WTC11 (cell line): ENCODE measurements at regions not wholly inside any gene's neighbourhood (a gene's known extent, or its start where the extent isn't known, plus 50 kb on each side); places are given as distances from the start of the nearest gene placed in this dataset.

ENCODE experiments used
- ESRRA ChIP-seq: sonication (generic); formaldehyde crosslinking; IDR thresholded peaks from 2 replicates; pipeline ENCODE4 v1.8.1; 2022; ENCODE audit warnings: mild to moderate bottlenecking, missing genetic modification reagents, borderline replicate concordance
- FOXJ3 ChIP-seq: sonication (generic); formaldehyde crosslinking; IDR thresholded peaks from 2 replicates; pipeline ENCODE4 v1.9.0; 2021; ENCODE audit warnings: missing genetic modification reagents, mild to moderate bottlenecking, borderline replicate concordance
- JUN ChIP-seq: sonication (generic); formaldehyde crosslinking; IDR thresholded peaks from 2 replicates; pipeline ENCODE4 v1.8.0; 2023; ENCODE audit warnings: mild to moderate bottlenecking, missing genetic modification reagents
- NFATC4 ChIP-seq: fragments of 250-450 bp; sonication (Bioruptor Pico); IDR thresholded peaks from 2 replicates; pipeline ENCODE4 v1.9.0; 2021; ENCODE audit warnings: mild to moderate bottlenecking
- TCF7 ChIP-seq: sonication (generic); formaldehyde crosslinking; IDR thresholded peaks from 2 replicates; pipeline ENCODE4 v1.8.0; 2022; ENCODE audit warnings: mild to moderate bottlenecking, low read depth, missing genetic modification reagents, moderate library complexity
- ZNF121 ChIP-seq: sonication (generic); formaldehyde crosslinking; IDR thresholded peaks from 2 replicates; pipeline ENCODE4 v1.8.0; 2023; ENCODE audit warnings: missing genetic modification reagents
- ZNF263 ChIP-seq: sonication (generic); formaldehyde crosslinking; IDR thresholded peaks from 2 replicates; pipeline ENCODE4 v1.8.1; 2022; ENCODE audit warnings: low read depth, mild to moderate bottlenecking, moderate library complexity, missing genetic modification reagents
- TF ChIP-seq, protein P1 (sequence below): sonication (generic); formaldehyde crosslinking; IDR thresholded peaks from 2 replicates; pipeline ENCODE4 v1.8.1; 2023; ENCODE audit warnings: mild to moderate bottlenecking, missing genetic modification reagents
- TF ChIP-seq, protein P2 (sequence below): fragments of 200-600 bp; IDR thresholded peaks from 2 replicates; pipeline ENCODE4 v1.8.0; 2022; ENCODE audit warnings: antibody characterized with exemption

DNA sequence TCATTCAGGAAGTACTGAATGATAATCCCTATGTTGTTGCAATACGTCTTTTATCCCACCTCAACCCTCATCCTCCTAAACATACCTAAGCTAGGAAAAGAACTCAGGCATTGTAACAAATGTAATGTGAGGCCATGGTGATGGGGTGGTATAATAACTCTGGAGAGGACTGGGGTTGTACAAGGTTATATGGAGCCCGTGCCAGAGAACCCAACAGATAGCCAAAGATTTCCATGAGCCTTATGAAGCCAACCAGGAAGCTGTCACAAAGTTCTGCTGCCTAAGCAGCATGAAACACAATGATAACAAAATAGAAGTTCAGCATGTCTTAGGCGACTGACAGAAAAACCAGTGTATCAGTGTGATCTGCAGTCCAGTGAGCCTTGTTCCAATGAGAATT, 394.1 kb upstream of the NBEA start:
- TF ChIP-seq, protein P1, sequence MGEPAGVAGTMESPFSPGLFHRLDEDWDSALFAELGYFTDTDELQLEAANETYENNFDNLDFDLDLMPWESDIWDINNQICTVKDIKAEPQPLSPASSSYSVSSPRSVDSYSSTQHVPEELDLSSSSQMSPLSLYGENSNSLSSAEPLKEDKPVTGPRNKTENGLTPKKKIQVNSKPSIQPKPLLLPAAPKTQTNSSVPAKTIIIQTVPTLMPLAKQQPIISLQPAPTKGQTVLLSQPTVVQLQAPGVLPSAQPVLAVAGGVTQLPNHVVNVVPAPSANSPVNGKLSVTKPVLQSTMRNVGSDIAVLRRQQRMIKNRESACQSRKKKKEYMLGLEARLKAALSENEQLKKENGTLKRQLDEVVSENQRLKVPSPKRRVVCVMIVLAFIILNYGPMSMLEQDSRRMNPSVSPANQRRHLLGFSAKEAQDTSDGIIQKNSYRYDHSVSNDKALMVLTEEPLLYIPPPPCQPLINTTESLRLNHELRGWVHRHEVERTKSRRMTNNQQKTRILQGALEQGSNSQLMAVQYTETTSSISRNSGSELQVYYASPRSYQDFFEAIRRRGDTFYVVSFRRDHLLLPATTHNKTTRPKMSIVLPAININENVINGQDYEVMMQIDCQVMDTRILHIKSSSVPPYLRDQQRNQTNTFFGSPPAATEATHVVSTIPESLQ (CRISPR knock-in tag), result no peak
- no peak for TF ChIP-seq ESRRA (CRISPR knock-in tag)
- TF ChIP-seq, protein P2, sequence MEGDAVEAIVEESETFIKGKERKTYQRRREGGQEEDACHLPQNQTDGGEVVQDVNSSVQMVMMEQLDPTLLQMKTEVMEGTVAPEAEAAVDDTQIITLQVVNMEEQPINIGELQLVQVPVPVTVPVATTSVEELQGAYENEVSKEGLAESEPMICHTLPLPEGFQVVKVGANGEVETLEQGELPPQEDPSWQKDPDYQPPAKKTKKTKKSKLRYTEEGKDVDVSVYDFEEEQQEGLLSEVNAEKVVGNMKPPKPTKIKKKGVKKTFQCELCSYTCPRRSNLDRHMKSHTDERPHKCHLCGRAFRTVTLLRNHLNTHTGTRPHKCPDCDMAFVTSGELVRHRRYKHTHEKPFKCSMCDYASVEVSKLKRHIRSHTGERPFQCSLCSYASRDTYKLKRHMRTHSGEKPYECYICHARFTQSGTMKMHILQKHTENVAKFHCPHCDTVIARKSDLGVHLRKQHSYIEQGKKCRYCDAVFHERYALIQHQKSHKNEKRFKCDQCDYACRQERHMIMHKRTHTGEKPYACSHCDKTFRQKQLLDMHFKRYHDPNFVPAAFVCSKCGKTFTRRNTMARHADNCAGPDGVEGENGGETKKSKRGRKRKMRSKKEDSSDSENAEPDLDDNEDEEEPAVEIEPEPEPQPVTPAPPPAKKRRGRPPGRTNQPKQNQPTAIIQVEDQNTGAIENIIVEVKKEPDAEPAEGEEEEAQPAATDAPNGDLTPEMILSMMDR, result no peak
- no peak for TF ChIP-seq FOXJ3 (CRISPR knock-in tag)
- no peak for TF ChIP-seq ZNF121 (CRISPR knock-in tag)
- no peak for TF ChIP-seq JUN (CRISPR knock-in tag)
- TF ChIP-seq TCF7 (CRISPR knock-in tag), result no peak
- no peak for TF ChIP-seq ZNF263
- TF ChIP-seq NFATC4 (CRISPR knock-in tag), result no peak
